ENCODE measurements at regions not wholly inside any gene's neighbourhood (a gene's known extent, or its start where the extent isn't known, plus 50 kb on each side); places are given as distances from the start of the nearest gene placed in this dataset.
"Not testable (repeated sequence)": the region's sequence is repeated elsewhere in the genome, so short reads cannot be mapped to it uniquely, and the experiment has no call there.

DNA sequence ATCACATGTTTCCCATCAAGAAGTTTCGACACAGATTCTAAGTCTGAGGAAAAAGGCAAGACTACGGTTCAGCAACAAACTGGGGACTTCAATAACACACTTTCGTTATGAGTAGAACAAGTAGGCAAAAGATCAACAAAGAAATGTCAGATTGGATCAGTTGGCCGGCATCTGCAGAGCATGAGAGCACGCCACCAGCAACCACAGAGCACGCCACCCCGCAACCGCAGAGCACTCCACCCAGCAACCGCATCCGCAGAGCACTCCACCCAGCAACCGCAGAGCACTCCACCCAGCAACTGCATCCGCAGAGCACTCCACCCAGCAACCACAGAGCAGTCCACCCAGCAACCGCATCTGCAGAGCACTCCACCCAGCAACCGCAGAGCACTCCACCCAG, 89.7 kb upstream of the FAM20C start:
- no peak for DNase-seq

DNA sequence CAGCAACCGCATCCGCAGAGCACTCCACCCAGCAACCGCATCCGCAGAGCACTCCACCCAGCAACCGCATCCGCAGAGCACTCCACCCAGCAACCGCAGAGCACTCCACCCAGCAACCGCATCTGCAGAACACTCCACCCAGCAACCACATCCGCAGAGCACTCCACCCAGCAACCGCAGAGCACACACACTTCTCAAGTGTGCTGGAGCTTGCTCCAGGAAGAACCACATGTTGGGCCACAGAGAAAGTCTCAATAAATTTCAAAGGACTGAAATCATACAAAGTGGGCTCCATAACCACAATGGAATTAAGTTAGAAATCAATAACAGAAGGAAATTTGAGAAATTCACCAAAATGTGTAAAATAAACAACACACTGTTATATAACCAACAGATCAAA, 88.4 kb upstream of the FAM20C start:
- DNase-seq = not testable (repeated sequence)

GRCh38 chr7:105002-105401, 87.4 kb upstream of the FAM20C start:
- no peak for DNase-seq

DNA sequence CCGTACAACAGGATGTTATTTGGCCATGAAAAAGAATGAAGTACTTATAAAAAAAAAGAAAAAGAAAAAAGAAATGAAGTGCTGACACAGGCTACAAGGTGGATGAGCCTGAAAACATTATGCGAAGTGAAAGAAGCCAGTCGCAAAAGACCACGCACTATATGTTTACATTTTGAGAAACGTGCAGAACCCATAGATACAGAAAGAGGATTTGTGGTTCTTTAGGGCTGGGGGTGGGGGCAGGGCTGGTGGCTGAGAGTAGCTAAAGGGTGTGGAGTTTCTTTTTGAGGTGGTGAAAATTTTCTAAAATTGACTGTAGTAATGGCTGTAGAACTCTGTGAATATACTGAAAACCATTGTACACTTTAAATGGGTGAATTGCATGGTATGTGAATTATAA, 86.0 kb upstream of the FAM20C start:
- no peak for DNase-seq

DNA sequence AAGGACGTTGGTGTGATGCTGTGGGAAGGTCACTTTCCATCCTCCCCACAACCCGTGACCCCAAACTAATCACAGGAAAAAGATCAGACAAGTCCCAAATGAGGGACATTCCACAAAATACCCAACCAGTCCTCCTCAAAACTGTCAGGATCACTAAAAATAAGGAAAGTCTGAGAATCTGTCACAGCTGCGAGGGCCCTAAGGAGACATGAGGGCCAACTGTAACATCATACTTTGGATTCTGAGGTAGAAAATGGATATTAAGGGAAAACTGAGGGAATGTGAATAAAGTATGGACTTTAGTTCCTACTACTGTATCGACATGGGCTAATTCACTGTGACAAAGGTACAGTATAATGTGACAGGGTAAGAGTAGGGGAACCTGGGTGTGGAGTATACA, 85.1 kb upstream of the FAM20C start:
- no peak for DNase-seq

DNA sequence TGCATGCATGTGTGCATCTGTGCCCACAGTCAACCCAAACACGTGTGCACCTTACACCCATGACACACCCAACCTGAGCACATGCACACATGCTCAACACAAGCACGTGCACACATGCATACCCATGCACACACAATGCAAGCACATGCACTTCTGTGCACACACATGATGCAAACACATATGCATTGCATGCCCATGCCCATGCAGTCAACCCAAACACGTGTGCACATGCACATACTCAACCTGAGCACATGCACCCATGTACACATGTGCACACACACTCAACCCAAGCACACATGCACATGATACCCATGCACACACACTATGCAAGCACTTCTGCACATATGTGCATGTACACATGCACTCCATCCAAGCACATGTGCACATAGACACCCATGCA, 84.5 kb upstream of the FAM20C start:
- no peak for DNase-seq

DNA sequence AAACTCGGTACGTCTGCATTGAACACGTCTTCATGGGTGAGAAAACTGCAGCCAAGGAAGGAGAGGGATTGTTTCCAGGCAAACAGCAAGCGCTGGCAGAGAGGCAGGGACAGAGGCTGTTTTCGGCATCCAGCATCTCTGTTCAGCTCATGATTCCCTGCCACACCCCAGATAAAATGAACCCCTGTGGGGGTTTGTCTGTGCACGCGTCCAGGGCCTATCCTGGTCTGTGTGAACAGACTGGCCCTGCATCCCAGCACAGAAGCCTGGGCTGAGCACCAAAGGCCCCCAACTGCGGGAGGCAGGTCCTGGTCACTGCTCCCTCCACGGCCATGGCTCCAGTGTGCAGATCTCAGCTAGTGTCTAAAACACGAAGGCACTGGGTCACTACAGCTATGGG, 83.3 kb upstream of the FAM20C start:
- no peak for DNase-seq

- no peak for DNase-seq
These were observed 82.3 kb upstream of the FAM20C start for GRCh38 chr7:109898-110556.

DNA sequence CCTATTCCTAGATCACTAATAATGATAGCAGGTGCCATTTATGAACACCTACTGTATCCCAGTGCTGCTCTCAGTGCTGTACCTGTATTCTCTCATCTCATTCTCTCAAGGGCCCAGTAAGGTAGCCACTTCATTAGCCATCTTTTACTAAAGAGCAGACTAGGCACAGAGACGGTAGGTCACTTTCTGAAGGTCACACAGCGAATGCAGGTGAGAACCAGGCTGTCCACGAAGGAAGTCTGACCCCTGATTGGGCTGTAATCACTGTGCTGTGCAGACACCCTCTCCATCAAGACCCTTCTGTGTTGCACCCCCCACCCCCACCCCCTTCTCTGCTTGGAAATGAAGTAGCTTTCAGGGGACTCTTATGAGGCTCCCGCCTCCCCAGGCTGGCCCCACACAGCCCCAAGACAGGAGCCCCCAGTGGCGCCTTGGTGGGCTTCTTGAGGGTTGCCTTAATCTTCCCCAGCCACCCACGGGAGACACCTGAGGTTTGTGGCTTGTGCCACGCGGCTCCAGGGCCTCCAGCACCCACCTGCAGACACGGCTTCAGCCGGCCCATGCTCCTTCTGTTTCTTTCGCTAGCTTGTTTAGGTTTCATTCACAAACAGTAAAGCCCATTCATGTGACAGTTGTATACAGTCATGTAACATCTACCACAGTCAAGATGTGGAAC, 81.7 kb upstream of the FAM20C start:
- no peak for DNase-seq

GRCh38 chr7:111591-111990, 80.8 kb upstream of the FAM20C start:
- no peak for DNase-seq

DNA sequence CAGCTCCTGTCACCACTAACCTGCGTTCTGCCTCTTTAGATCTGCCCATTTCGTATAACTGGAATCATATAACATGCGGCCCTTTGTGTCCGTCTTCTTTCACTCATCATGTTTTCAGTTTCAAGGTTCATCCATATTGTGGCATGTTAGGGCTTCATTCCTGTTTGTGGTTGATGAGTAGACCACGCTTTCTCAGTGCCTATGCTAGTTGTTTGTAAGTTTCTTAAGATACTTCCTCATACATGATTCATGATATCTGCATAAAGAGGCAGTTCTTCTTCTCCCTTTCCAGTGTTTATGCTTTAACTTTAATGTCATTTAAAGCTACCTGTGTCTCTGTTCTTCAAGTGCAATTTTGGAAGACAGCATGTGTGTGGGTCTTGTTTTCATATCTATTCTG, 79.5 kb upstream of the FAM20C start:
- no peak for DNase-seq

DNA sequence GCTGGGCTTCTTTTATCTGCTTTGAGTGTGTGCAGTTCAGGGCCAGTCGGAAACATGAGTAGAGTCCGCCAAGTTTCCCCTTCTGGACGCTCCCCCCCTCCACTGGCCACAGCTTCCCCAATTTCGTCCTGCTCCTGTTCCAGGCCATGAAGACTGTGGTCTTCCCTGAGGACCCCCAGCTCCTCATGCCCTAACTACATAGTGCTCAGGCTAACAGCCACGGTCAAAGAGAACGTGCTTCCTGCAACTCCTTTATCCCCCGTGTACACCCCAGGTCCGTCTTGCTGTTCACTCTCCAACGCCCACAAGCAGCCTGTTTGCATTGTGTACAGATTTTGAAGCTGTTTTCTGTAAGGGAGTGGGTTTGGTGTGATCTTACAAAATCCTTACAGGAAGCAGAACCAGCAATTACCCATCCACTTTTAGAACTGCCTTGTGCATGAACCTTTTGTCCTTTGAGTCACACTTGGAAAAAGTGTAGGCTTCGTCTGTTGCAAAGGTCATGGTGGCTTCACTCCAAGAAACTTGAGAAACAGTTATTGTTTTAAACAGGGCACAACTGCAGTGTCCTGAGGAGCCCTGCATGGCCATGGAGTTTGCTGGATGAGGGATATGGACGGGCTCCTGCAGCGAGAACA, 77.0 kb upstream of the FAM20C start:
- DNase-seq = no peak

DNA sequence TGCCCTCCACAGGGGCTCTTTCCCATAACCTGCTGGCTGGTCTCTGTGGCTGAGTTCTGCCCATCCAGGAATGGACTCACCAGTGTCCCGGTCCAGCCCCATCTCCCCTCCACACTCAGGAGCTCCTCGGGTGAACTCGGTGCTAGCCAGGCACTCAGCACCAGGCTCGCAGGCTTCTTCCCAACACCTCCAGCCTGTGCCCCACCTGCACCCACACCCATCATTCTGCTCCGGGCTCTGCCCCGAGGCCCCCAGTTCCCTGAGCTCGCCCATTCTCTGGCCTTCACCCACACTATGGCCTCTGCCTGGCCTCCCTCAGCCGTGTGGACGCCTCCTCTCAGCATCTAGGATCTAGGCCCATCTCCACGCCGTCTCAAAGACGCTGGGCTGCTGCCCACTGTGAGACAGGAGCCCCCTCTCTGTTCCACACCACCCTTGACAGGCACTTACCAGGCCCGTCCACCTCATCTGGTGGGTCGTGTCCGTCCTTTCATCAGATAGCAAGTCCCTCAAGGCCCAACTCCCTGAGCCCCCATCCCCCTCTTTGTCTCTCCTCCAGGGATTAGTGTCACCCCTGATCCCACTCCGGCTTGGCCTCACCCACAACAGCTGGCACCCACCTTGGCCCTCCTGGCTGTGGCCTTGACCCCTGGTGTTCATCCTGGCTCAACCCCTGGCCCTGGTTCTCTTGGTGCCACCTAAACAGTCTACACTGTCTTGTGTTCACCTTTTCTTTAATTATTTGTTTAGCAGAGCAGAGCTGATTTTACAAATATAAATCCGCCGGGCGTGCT, 76.0 kb upstream of the FAM20C start:
- DNase-seq = no peak

DNA sequence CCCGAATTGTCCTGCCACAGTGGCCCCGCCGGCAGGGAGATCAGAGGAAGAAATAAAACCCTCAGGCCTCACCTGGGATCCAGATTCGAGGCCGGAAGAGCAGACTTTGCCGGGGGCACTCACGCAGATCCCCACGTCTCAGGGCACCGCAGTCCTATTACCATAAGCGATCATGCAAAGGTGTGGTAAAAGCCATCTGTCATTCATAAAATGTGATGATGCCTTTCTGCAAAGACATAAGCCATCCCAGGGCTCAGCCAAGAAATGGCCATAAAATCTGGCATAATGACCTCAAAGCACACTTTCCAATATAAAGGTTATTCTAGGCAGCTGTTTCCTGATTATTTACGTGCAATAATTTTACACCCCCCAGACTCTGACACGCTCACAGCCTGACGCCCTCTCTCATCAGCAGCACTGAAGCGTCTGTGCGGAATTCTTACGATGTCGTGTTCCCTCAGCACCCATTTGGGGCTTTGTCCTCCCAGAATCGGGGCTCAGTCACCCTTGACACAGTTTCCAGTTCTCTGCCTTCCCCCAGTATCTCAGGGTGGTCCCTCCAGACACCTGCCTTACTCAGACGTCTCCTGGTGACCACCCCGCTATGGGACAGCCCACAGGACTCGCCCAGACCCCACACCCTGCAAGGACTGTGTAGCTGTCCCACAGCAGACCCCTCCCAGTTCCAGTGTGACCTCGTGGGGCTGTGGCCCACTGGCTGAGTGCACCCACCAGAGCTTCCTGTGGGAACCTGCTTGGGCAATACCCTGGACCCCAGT, 74.3 kb upstream of the FAM20C start:
- no peak for DNase-seq

DNA sequence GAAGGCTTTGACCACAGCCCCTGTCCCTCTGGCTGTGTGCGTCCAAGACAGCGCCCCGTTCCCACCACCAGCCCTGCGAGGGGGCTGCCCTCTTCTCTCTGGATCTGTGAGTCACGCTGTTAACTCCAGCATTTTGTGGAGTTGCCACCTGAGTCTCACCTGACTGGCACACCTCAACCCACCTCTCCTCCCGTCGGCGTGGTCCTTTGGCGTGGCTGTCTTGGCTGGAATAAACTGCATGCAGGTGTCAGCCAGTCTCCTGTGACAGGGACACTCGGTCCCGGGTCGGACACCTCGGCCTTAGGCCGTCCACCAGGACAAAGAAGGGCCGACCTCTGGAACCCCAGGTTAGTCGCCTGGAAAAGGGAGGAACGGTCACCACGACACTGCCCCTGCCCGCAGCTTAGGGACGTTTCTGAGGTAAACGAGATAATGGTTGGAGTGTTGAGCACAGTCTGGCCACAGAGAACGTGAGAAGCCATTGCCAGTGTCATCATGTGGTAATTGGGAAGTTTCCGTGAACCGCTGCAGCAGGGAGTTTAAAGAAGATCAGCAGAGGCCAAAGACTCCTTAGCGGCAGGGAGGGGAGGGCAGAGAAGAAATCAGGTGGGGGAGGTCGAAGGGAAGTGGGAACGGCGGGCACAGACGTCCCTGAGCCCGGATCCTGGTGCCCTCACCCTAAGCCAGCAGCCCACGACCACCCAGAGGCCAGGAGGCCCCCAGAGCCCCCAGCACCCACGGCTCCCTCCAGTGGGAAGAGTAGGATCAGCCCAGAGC, 73.6 kb upstream of the FAM20C start:
- no peak for DNase-seq

- DNase-seq = no peak
These were observed 72.8 kb upstream of the FAM20C start for GRCh38 chr7:119392-120163.

DNA sequence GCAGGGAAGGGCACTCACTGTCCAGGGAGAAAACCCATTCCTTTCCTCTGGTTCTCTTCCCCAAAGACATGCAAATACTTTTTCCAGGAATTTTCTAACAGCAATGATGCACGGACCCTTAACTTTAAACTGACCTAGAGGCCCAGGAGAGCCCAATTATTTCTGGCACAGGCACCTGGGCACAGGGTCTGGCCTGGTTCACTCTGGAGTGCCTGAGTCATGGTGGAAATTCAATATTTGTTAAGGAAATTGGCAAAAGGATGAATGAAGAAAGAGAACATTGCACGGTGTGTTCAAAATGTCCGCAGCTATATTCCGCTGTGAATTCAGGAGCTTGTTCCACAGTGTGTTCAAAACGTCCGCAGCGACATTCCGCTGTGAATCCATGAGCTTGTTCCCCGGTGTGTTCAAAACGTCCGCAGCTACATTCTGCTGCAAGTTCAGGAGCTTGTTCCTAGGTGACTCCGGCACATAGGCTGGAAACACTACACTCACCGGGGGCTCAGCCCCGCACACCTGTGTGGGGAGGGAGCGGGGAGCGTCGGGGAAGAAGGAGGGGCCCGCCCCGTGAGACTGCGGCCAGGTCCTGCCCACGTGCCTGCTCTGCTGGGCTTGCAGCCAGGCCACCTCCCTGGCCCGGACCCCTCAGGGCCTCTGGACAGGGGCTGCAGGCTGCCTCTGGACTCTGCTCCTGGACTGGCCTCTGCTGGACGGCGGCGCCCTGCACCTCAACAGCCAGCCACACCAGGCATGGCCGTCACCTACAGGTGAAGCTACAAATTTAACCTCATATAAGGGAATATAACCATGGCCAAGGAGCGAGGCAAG, 72.0 kb upstream of the FAM20C start:
- DNase-seq = no peak

GRCh38 chr7:121002-121785, 71.2 kb upstream of the FAM20C start:
- DNase-seq = no peak

- no peak for DNase-seq
These were observed 69.1 kb upstream of the FAM20C start for GRCh38 chr7:123237-123636.
